Neural cell (in vitro differentiated cells): ENCODE measurements at regions not wholly inside any gene's neighbourhood (a gene's known extent, or its start where the extent isn't known, plus 50 kb on each side); places are given as distances from the start of the nearest gene placed in this dataset.

Source experiments
- H2AFZ ChIP-seq: fragments of 200-600, 300-800 bp; sonication (generic), shearing (Covaris generic); 2 replicates; pipeline ENCODE4 v1.6.0; 2014; ENCODE audit warnings: low read depth, mild to moderate bottlenecking, antibody characterized with exemption, low read length, moderate library complexity
- H3F3A ChIP-seq: fragments of 200-600 bp; shearing (Covaris generic); 2 replicates; pipeline ENCODE4 v1.6.1; 2016; ENCODE audit warnings: mild to moderate bottlenecking, moderate library complexity, mixed read lengths, antibody characterized with exemption, low read length; ENCODE audit not compliant: insufficient read depth, poor library complexity, severe bottlenecking
- H3K27ac ChIP-seq: fragments of 200-600, 300-800 bp; sonication (generic), shearing (Covaris generic); 2 replicates; pipeline ENCODE4 v1.5.1; 2014; ENCODE audit warnings: mild to moderate bottlenecking, low read length, moderate library complexity
- H3K27me3 ChIP-seq: fragments of 300-800, 200-600 bp; sonication (generic), shearing (Covaris generic); 2 replicates; pipeline ENCODE4 v1.6.0; 2014; ENCODE audit warnings: mild to moderate bottlenecking, low read depth, low read length, moderate library complexity; ENCODE audit not compliant: insufficient read depth
- H3K36me3 ChIP-seq: fragments of 300-800, 200-600 bp; sonication (generic), shearing (Covaris generic); 2 replicates; pipeline ENCODE4 v1.5.1; 2014; ENCODE audit warnings: mild to moderate bottlenecking, antibody characterized with exemption, low read length, moderate library complexity; ENCODE audit not compliant: insufficient read depth
- H3K4me2 ChIP-seq: fragments of 300-800, 200-600 bp; sonication (generic), shearing (Covaris generic); 2 replicates; pipeline ENCODE4 v1.6.0; 2014; ENCODE audit warnings: mild to moderate bottlenecking, low read length
- H3K4me3 ChIP-seq: fragments of 300-800, 200-600 bp; sonication (generic), shearing (Covaris generic); 2 replicates; pipeline ENCODE4 v1.5.1; 2014; ENCODE audit warnings: mild to moderate bottlenecking, low read length, moderate library complexity
- H3K79me2 ChIP-seq: fragments of 200-600 bp; shearing (Covaris generic); replicated peaks from 2 replicates; pipeline ENCODE4 v1.6.0; 2014; ENCODE audit warnings: mild to moderate bottlenecking, low read length, moderate library complexity; ENCODE audit not compliant: insufficient read depth
- H3K9ac ChIP-seq: fragments of 300-800, 200-600 bp; sonication (generic), shearing (Covaris generic); 2 replicates; pipeline ENCODE4 v1.6.1; 2016; ENCODE audit warnings: mild to moderate bottlenecking, low read length, mixed read lengths
- H3K9me2 ChIP-seq: fragments of 200-600 bp; shearing (Covaris generic); 2 replicates; pipeline ENCODE4 v1.6.1; 2016; ENCODE audit warnings: mild to moderate bottlenecking, low read length, mixed read lengths; ENCODE audit not compliant: insufficient read depth
- H3K9me3 ChIP-seq: fragments of 200-600, 300-800 bp; sonication (generic), shearing (Covaris generic); 2 replicates; pipeline ENCODE4 v1.6.1; 2016; ENCODE audit warnings: mild to moderate bottlenecking, mixed run types, low read length, moderate library complexity, mixed read lengths
- H4K20me1 ChIP-seq: fragments of 200-600 bp; shearing (Covaris generic); 2 replicates; pipeline ENCODE4 v1.6.1; 2016; ENCODE audit warnings: mild to moderate bottlenecking, mixed run types; ENCODE audit not compliant: insufficient read depth
- EP300 ChIP-seq: fragments of 450-650 bp; conservative IDR thresholded peaks from 2 replicates; pipeline ENCODE4 v1.6.1; 2014; ENCODE audit warnings: antibody characterized with exemption, mild to moderate bottlenecking, moderate library complexity; ENCODE audit not compliant: poor library complexity, severe bottlenecking
- EZH2 ChIP-seq: fragments of 200-600, 300-800 bp; shearing (Covaris generic), sonication (generic); IDR thresholded peaks from 2 replicates; pipeline ENCODE4 v1.6.1; 2014; ENCODE audit warnings: antibody characterized with exemption, low read length, borderline replicate concordance, mild to moderate bottlenecking; ENCODE audit not compliant: insufficient read depth, poor library complexity, severe bottlenecking
- MXI1 ChIP-seq: fragments of 450-650 bp; conservative IDR thresholded peaks from 2 replicates; pipeline ENCODE4 v1.6.1; 2014; ENCODE audit warnings: antibody characterized with exemption, mild to moderate bottlenecking; ENCODE audit not compliant: poor library complexity, severe bottlenecking
- POLR2AphosphoS5 ChIP-seq: IDR thresholded peaks from 2 replicates; pipeline ENCODE4 v1.6.1; 2012
- RAD21 ChIP-seq: fragments of 450-650 bp; conservative IDR thresholded peaks from 2 replicates; pipeline ENCODE4 v1.6.1; 2014; ENCODE audit warnings: antibody characterized with exemption, mild to moderate bottlenecking, moderate library complexity
- SMC3 ChIP-seq: fragments of 450-650 bp; conservative IDR thresholded peaks from 2 replicates; pipeline ENCODE4 v1.6.1; 2014; ENCODE audit warnings: antibody characterized with exemption, mild to moderate bottlenecking, moderate library complexity; ENCODE audit not compliant: poor library complexity
- TAF1 ChIP-seq: IDR thresholded peaks from 2 replicates; pipeline ENCODE4 v1.6.1; 2012; ENCODE audit warnings: low read depth
- TF ChIP-seq, protein P1 (sequence below): IDR thresholded peaks from 2 replicates; pipeline ENCODE4 v1.6.1; 2012; ENCODE audit warnings: borderline replicate concordance
- TF ChIP-seq, protein P2 (sequence below): fragments of 450-650 bp; IDR thresholded peaks from 2 replicates; pipeline ENCODE4 v1.5.1; 2014; ENCODE audit warnings: antibody characterized with exemption, mild to moderate bottlenecking, moderate library complexity; ENCODE audit not compliant: poor library complexity, severe bottlenecking

DNA sequence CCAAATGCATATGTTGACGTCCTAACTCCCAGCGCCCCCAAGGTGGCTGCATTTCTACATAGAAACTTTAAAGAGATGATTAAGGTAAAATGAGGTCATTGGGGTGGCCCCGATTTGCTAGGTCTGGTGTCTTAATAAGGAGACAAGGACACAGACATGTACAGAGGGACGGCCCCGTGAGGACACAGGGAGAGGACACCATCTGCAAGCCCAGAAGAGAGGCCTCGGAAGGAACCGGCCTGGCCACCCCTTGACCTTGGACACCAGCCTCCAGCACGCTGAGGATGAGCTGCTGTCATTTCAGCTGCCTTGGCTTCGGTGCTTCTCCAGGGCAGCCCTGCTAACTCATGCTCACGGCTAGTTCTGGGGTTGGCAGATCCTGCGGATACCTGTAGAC is 73.2 kb downstream of the MRPL36 start:
- H3K9ac ChIP-seq: no peak overlapping the region
- TF ChIP-seq, protein P1, sequence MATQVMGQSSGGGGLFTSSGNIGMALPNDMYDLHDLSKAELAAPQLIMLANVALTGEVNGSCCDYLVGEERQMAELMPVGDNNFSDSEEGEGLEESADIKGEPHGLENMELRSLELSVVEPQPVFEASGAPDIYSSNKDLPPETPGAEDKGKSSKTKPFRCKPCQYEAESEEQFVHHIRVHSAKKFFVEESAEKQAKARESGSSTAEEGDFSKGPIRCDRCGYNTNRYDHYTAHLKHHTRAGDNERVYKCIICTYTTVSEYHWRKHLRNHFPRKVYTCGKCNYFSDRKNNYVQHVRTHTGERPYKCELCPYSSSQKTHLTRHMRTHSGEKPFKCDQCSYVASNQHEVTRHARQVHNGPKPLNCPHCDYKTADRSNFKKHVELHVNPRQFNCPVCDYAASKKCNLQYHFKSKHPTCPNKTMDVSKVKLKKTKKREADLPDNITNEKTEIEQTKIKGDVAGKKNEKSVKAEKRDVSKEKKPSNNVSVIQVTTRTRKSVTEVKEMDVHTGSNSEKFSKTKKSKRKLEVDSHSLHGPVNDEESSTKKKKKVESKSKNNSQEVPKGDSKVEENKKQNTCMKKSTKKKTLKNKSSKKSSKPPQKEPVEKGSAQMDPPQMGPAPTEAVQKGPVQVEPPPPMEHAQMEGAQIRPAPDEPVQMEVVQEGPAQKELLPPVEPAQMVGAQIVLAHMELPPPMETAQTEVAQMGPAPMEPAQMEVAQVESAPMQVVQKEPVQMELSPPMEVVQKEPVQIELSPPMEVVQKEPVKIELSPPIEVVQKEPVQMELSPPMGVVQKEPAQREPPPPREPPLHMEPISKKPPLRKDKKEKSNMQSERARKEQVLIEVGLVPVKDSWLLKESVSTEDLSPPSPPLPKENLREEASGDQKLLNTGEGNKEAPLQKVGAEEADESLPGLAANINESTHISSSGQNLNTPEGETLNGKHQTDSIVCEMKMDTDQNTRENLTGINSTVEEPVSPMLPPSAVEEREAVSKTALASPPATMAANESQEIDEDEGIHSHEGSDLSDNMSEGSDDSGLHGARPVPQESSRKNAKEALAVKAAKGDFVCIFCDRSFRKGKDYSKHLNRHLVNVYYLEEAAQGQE: no peak
- TF ChIP-seq EZH2 (no peak), RAD21 (no peak), EP300 (no peak), MXI1 (no peak), SMC3 (no peak), TAF1 (no peak), POLR2AphosphoS5 (no peak)
- TF ChIP-seq, protein P2, sequence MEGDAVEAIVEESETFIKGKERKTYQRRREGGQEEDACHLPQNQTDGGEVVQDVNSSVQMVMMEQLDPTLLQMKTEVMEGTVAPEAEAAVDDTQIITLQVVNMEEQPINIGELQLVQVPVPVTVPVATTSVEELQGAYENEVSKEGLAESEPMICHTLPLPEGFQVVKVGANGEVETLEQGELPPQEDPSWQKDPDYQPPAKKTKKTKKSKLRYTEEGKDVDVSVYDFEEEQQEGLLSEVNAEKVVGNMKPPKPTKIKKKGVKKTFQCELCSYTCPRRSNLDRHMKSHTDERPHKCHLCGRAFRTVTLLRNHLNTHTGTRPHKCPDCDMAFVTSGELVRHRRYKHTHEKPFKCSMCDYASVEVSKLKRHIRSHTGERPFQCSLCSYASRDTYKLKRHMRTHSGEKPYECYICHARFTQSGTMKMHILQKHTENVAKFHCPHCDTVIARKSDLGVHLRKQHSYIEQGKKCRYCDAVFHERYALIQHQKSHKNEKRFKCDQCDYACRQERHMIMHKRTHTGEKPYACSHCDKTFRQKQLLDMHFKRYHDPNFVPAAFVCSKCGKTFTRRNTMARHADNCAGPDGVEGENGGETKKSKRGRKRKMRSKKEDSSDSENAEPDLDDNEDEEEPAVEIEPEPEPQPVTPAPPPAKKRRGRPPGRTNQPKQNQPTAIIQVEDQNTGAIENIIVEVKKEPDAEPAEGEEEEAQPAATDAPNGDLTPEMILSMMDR: no peak
- no peaks in the 10 kb centered on the region for H3K27me3 ChIP-seq
- H3K9me2 ChIP-seq: no peaks in the 10 kb centered on the region
- no peaks in the 10 kb centered on the region for H3F3A ChIP-seq
- H3K27ac ChIP-seq: no peak overlapping the region
- H3K4me3 ChIP-seq: no peak overlapping the region
- H4K20me1 ChIP-seq: no peaks in the 10 kb centered on the region
- H3K4me2 ChIP-seq: no peak overlapping the region
- no peaks in the 10 kb centered on the region for H3K36me3 ChIP-seq
- no peaks in the 10 kb centered on the region for H3K9me3 ChIP-seq
- H2AFZ ChIP-seq: no peak overlapping the region
- no peaks in the 10 kb centered on the region for H3K79me2 ChIP-seq

DNA sequence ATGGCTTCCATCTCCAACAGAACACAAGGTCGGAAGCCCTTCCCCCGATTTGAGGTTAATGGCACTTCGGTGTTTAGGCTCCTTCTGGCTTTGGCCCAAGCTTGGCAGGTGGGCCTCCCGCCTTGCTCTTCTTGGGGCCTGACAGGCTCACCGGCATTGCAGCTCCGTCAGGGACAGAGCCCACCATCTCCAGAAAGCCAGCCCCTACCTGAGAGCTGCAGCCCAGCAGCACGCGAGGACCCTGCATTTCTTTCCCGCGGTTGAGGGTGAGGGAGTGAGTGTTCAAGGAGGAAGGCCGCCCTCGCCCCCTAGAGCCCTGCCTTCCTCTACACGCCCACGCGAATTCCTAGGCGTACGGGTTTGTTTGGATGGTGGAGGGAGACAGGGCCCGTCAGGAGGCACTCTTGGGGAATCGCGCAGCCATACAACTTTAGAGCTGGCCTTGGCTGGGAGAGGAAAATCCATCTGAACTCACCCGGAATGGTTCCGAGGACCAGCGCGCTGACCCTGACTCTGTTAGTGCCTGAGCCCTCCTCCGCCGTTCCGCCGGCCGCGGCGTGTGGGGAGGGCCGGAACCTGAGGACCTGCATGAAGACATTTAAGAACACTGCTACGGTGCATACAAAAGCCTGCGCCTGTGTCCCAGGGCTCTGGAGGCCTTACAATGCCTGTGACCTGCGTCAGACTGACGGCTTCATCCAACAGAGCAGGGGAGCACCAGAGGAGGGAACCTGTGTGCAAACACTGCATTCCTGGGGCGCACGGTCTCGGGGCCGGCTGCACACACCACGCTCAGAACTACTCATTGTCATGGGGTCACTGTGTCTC is 73.8 kb downstream of the MRPL36 start:
- Histone ChIP-seq H3K79me2 (no peaks in the 10 kb centered on the region), H3K36me3 (no peaks in the 10 kb centered on the region), H4K20me1 (no peaks in the 10 kb centered on the region), H3F3A (no peaks in the 10 kb centered on the region), H3K27me3 (no peaks in the 10 kb centered on the region), H3K9me2 (no peaks in the 10 kb centered on the region), H3K27ac (no peak overlapping the region), H3K4me2 (no peak overlapping the region), H3K4me3 (no peak overlapping the region), H2AFZ (no peak overlapping the region), H3K9me3 (no peaks in the 10 kb centered on the region), H3K9ac (no peak overlapping the region)
- TF ChIP-seq MXI1: no peak
- no peak for TF ChIP-seq TAF1
- no peak for TF ChIP-seq SMC3
- no peak for TF ChIP-seq POLR2AphosphoS5
- TF ChIP-seq, protein P1: no peak
- TF ChIP-seq, protein P2: no peak
- TF ChIP-seq RAD21: no peak
- TF ChIP-seq EP300: no peak
- no peak for TF ChIP-seq EZH2
